Fibroblast of the conjunctiva (primary cell): ENCODE measurements at regions not wholly inside any gene's neighbourhood (a gene's known extent, or its start where the extent isn't known, plus 50 kb on each side); places are given as distances from the start of the nearest gene placed in this dataset.
"Not testable (repeated sequence)": the region's sequence is repeated elsewhere in the genome, so short reads cannot be mapped to it uniquely, and the experiment has no call there.

Experiments used
- DNase-seq: peaks from one replicate; pipeline ENCODE4 v3.0.0-alpha.2; 2010; ENCODE audit warnings: low read depth

GRCh38 chr13:63337041-63337440 lies 1921.4 kb upstream of the PCDH20 start:
- no peak for DNase-seq

- no peak for DNase-seq
Measured at GRCh38 chr13:63336549-63336948, 1920.9 kb upstream of the PCDH20 start.

- no peak for DNase-seq
Measured at GRCh38 chr13:63327584-63327983, 1911.9 kb upstream of the PCDH20 start.

- DNase-seq = no peak
Measured at GRCh38 chr13:63323441-63323840, 1907.8 kb upstream of the PCDH20 start.

GRCh38 chr13:63311587-63311986 lies 1895.9 kb upstream of the PCDH20 start:
- DNase-seq = no peak

- DNase-seq = no peak
Measured at GRCh38 chr13:63308549-63309165, 1893.0 kb upstream of the PCDH20 start.

- no peak for DNase-seq
Measured at GRCh38 chr13:63307228-63307627, 1891.6 kb upstream of the PCDH20 start.

GRCh38 chr13:63305641-63306133 lies 1890.0 kb upstream of the PCDH20 start:
- no peak for DNase-seq

- no peak for DNase-seq
Measured at GRCh38 chr13:63304497-63304896, 1888.8 kb upstream of the PCDH20 start.

- DNase-seq = no peak
Measured at GRCh38 chr13:63299866-63300394, 1884.3 kb upstream of the PCDH20 start.

- DNase-seq = no peak
Measured at GRCh38 chr13:63297163-63297562, 1881.5 kb upstream of the PCDH20 start.

- DNase-seq = no peak
Measured at GRCh38 chr13:63291701-63292100, 1876.1 kb upstream of the PCDH20 start.

GRCh38 chr13:63288576-63288975 lies 1872.9 kb upstream of the PCDH20 start:
- DNase-seq = no peak

- DNase-seq = no peak
Measured at GRCh38 chr13:63287926-63288325, 1872.3 kb upstream of the PCDH20 start.

- DNase-seq = no peak
Measured at GRCh38 chr13:63285426-63285825, 1869.8 kb upstream of the PCDH20 start.

- no peak for DNase-seq
Measured at GRCh38 chr13:63279136-63279535, 1863.5 kb upstream of the PCDH20 start.

- DNase-seq = no peak
Measured at GRCh38 chr13:63274772-63275171, 1859.1 kb upstream of the PCDH20 start.

GRCh38 chr13:63249411-63250187 lies 1834.0 kb upstream of the PCDH20 start:
- DNase-seq = no peak

- DNase-seq = not testable (repeated sequence)
Measured at GRCh38 chr13:63236667-63237396, 1821.2 kb upstream of the PCDH20 start.

GRCh38 chr13:63218596-63218995 lies 1802.9 kb upstream of the PCDH20 start:
- DNase-seq = not testable (repeated sequence)

GRCh38 chr13:63209330-63210017 lies 1793.8 kb upstream of the PCDH20 start:
- no peak for DNase-seq

GRCh38 chr13:63208826-63209225 lies 1793.2 kb upstream of the PCDH20 start:
- no peak for DNase-seq
